ENCODE measurements at regions not wholly inside any gene's neighbourhood (a gene's known extent, or its start where the extent isn't known, plus 50 kb on each side); places are given as distances from the start of the nearest gene placed in this dataset.

DNA sequence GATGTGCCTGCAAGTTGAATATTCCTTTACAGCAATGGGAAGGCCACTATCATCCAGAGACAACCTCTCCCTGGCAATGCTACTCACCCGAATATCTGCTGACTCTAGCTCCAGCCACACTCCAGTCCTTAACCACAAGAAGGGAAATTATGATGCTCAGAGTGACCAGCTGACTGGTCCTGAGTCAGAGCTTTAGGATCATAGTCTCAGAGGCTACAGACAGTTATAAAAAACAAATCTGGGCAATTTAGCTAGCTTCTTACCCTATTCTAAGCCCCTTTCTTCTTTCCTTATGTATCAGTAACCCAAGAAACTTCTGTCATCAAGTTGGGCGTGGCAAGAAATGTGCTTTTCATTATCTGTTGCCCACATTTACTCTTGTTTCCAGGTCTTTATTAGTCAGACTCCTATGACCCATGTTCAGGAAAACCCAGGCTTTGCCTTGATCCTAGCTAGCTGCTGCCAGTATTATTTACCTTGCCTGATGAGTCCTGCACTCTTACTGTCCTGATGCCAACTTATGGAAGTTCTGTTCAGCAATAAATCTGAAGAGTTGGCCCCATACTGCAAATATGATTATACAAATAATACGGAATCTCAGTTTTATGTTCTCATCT lies 207.0 kb downstream of the TTLL7 start (continued):
- TF ChIP-seq MXD4 (CRISPR knock-in tag; IDR thresholded peaks at IDR 0.05; ENCODE audit: borderline replicate concordance) = no peak
- TF ChIP-seq NR1H2 (CRISPR knock-in tag; IDR thresholded peaks at IDR 0.05) = no peak
- TF ChIP-seq KAT7 (CRISPR knock-in tag; IDR thresholded peaks at IDR 0.05; ENCODE audit: borderline replicate concordance) = no peak
- TF ChIP-seq SOX15 (CRISPR knock-in tag; IDR thresholded peaks at IDR 0.05) = no peak
- no peak for TF ChIP-seq ZNF219 (CRISPR knock-in tag; IDR thresholded peaks at IDR 0.05; ENCODE audit: borderline replicate concordance)
- TF ChIP-seq, protein P1, sequence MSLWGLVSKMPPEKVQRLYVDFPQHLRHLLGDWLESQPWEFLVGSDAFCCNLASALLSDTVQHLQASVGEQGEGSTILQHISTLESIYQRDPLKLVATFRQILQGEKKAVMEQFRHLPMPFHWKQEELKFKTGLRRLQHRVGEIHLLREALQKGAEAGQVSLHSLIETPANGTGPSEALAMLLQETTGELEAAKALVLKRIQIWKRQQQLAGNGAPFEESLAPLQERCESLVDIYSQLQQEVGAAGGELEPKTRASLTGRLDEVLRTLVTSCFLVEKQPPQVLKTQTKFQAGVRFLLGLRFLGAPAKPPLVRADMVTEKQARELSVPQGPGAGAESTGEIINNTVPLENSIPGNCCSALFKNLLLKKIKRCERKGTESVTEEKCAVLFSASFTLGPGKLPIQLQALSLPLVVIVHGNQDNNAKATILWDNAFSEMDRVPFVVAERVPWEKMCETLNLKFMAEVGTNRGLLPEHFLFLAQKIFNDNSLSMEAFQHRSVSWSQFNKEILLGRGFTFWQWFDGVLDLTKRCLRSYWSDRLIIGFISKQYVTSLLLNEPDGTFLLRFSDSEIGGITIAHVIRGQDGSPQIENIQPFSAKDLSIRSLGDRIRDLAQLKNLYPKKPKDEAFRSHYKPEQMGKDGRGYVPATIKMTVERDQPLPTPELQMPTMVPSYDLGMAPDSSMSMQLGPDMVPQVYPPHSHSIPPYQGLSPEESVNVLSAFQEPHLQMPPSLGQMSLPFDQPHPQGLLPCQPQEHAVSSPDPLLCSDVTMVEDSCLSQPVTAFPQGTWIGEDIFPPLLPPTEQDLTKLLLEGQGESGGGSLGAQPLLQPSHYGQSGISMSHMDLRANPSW (CRISPR knock-in tag; conservative IDR thresholded peaks at IDR 0.05; ENCODE audit: low read depth) = no peak
- TF ChIP-seq, protein P2, sequence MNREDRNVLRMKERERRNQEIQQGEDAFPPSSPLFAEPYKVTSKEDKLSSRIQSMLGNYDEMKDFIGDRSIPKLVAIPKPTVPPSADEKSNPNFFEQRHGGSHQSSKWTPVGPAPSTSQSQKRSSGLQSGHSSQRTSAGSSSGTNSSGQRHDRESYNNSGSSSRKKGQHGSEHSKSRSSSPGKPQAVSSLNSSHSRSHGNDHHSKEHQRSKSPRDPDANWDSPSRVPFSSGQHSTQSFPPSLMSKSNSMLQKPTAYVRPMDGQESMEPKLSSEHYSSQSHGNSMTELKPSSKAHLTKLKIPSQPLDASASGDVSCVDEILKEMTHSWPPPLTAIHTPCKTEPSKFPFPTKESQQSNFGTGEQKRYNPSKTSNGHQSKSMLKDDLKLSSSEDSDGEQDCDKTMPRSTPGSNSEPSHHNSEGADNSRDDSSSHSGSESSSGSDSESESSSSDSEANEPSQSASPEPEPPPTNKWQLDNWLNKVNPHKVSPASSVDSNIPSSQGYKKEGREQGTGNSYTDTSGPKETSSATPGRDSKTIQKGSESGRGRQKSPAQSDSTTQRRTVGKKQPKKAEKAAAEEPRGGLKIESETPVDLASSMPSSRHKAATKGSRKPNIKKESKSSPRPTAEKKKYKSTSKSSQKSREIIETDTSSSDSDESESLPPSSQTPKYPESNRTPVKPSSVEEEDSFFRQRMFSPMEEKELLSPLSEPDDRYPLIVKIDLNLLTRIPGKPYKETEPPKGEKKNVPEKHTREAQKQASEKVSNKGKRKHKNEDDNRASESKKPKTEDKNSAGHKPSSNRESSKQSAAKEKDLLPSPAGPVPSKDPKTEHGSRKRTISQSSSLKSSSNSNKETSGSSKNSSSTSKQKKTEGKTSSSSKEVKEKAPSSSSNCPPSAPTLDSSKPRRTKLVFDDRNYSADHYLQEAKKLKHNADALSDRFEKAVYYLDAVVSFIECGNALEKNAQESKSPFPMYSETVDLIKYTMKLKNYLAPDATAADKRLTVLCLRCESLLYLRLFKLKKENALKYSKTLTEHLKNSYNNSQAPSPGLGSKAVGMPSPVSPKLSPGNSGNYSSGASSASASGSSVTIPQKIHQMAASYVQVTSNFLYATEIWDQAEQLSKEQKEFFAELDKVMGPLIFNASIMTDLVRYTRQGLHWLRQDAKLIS (CRISPR knock-in tag; IDR thresholded peaks at IDR 0.05; ENCODE audit: borderline replicate concordance) = no peak
- TF ChIP-seq ZNF416 (CRISPR knock-in tag; IDR thresholded peaks at IDR 0.05) = no peak

DNA sequence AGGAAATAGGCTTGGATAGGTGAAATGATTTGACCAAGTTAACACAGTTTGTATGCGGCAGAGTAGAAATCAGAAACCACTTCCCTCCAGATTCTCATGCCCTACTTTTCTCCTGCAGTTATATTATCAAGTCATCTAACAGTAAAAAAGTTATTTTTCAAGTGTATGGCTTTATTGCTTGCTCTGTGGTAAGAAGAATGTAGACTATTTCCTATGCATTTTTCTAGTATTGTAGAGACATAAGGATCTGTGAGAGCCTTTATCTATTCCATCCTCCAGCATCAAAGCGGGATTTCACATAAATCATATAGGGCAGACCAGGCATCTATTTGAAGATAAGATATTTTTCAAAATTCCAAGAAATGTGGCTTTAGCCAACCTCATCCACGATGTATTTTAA lies 208.5 kb downstream of the TTLL7 start:
- ATAC-seq = no peak
- ChIA-PET CTCF (no interaction called here), POLR2A (no interaction called here)
- TF ChIP-seq, protein P3, sequence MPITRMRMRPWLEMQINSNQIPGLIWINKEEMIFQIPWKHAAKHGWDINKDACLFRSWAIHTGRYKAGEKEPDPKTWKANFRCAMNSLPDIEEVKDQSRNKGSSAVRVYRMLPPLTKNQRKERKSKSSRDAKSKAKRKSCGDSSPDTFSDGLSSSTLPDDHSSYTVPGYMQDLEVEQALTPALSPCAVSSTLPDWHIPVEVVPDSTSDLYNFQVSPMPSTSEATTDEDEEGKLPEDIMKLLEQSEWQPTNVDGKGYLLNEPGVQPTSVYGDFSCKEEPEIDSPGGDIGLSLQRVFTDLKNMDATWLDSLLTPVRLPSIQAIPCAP (CRISPR knock-in tag; IDR thresholded peaks at IDR 0.05) = no peak
- TF ChIP-seq, protein P4, sequence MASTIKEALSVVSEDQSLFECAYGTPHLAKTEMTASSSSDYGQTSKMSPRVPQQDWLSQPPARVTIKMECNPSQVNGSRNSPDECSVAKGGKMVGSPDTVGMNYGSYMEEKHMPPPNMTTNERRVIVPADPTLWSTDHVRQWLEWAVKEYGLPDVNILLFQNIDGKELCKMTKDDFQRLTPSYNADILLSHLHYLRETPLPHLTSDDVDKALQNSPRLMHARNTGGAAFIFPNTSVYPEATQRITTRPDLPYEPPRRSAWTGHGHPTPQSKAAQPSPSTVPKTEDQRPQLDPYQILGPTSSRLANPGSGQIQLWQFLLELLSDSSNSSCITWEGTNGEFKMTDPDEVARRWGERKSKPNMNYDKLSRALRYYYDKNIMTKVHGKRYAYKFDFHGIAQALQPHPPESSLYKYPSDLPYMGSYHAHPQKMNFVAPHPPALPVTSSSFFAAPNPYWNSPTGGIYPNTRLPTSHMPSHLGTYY (CRISPR knock-in tag; IDR thresholded peaks at IDR 0.05) = no peak
- TF ChIP-seq, protein P5, sequence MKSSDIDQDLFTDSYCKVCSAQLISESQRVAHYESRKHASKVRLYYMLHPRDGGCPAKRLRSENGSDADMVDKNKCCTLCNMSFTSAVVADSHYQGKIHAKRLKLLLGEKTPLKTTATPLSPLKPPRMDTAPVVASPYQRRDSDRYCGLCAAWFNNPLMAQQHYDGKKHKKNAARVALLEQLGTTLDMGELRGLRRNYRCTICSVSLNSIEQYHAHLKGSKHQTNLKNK (CRISPR knock-in tag; IDR thresholded peaks at IDR 0.05) = no peak
- no peak for TF ChIP-seq SP1 (CRISPR knock-in tag; conservative IDR thresholded peaks at IDR 0.05)
- no peak for TF ChIP-seq ZNF671 (CRISPR knock-in tag; IDR thresholded peaks at IDR 0.05)
- TF ChIP-seq TCF7 (CRISPR knock-in tag; IDR thresholded peaks at IDR 0.05; ENCODE audit: low read depth) = no peak
- TF ChIP-seq, protein P6, sequence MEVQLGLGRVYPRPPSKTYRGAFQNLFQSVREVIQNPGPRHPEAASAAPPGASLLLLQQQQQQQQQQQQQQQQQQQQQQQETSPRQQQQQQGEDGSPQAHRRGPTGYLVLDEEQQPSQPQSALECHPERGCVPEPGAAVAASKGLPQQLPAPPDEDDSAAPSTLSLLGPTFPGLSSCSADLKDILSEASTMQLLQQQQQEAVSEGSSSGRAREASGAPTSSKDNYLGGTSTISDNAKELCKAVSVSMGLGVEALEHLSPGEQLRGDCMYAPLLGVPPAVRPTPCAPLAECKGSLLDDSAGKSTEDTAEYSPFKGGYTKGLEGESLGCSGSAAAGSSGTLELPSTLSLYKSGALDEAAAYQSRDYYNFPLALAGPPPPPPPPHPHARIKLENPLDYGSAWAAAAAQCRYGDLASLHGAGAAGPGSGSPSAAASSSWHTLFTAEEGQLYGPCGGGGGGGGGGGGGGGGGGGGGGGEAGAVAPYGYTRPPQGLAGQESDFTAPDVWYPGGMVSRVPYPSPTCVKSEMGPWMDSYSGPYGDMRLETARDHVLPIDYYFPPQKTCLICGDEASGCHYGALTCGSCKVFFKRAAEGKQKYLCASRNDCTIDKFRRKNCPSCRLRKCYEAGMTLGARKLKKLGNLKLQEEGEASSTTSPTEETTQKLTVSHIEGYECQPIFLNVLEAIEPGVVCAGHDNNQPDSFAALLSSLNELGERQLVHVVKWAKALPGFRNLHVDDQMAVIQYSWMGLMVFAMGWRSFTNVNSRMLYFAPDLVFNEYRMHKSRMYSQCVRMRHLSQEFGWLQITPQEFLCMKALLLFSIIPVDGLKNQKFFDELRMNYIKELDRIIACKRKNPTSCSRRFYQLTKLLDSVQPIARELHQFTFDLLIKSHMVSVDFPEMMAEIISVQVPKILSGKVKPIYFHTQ (CRISPR knock-in tag; IDR thresholded peaks at IDR 0.05) = no peak
- TF ChIP-seq, protein P2 (CRISPR knock-in tag; IDR thresholded peaks at IDR 0.05; ENCODE audit: borderline replicate concordance) = no peak
- no peak for TF ChIP-seq MXD4 (CRISPR knock-in tag; IDR thresholded peaks at IDR 0.05; ENCODE audit: borderline replicate concordance)
- H3K27ac Mint-ChIP-seq = no peak overlapping the region
- H3K4me1 Mint-ChIP-seq = peaks cover 34% of the 10 kb centered on the region
- H3K4me3 Mint-ChIP-seq = no peak overlapping the region
- no peaks in the 10 kb centered on the region for H3K36me3 Mint-ChIP-seq
- peaks cover 15% of the 10 kb centered on the region for H3K27me3 Mint-ChIP-seq (ENCODE audit: low read depth)
- DNase-seq (ENCODE audit: low spot score) = no peak
- H3K9me3 Mint-ChIP-seq = no peaks in the 10 kb centered on the region
